ENCODE measurements at regions not wholly inside any gene's neighbourhood (a gene's known extent, or its start where the extent isn't known, plus 50 kb on each side); places are given as distances from the start of the nearest gene placed in this dataset.

- Histone ChIP-seq H3K4me2 (ENCODE audit: insufficient read depth, low read length) (no peak overlapping the region), H3K79me2 (ENCODE audit: insufficient read depth, low read length) (no peaks in the 10 kb centered on the region), H2AFZ (ENCODE audit: low read length) (no peak overlapping the region), H3K27ac (ENCODE audit: low read depth, low read length) (no peak overlapping the region), H3K36me3 (ENCODE audit: insufficient read depth, low read length) (no peaks in the 10 kb centered on the region), H3K9me3 (ENCODE audit: low read depth, low read length) (no peaks in the 10 kb centered on the region), H3K4me1 (ENCODE audit: insufficient read depth, low read length) (no peaks in the 10 kb centered on the region), H3K27me3 (ENCODE audit: insufficient read depth, low read length) (no peaks in the 10 kb centered on the region), H3K4me3 (ENCODE audit: insufficient read depth, low read length) (no peak overlapping the region), H4K20me1 (ENCODE audit: insufficient read depth, low read length) (no peaks in the 10 kb centered on the region)
- TF ChIP-seq CTCF (IDR thresholded peaks at IDR 0.05; ENCODE audit: extremely low read depth, low read depth, low read length): no peak
- no peak for DNase-seq (ENCODE audit: insufficient read length, low spot score, missing footprints)
These were observed 196.2 kb upstream of the SLC24A2 start for GRCh38 chr9:19985081-19985480.

GRCh38 chr9:19976226-19976625 lies 187.4 kb upstream of the SLC24A2 start:
- no peaks in the 10 kb centered on the region for H3K79me2 ChIP-seq (ENCODE audit: insufficient read depth, low read length)
- no peaks in the 10 kb centered on the region for H3K9me3 ChIP-seq (ENCODE audit: low read depth, low read length)

GRCh38 chr9:19975499-19975898 lies 186.7 kb upstream of the SLC24A2 start:
- DNase-seq (ENCODE audit: insufficient read length, low spot score, missing footprints): no peak
- no peak overlapping the region for H3K4me2 ChIP-seq (ENCODE audit: insufficient read depth, low read length)
- TF ChIP-seq CTCF (IDR thresholded peaks at IDR 0.05; ENCODE audit: extremely low read depth, low read depth, low read length): no peak
- no peaks in the 10 kb centered on the region for H3K79me2 ChIP-seq (ENCODE audit: insufficient read depth, low read length)
- no peaks in the 10 kb centered on the region for H3K27me3 ChIP-seq (ENCODE audit: insufficient read depth, low read length)
- H4K20me1 ChIP-seq (ENCODE audit: insufficient read depth, low read length): no peaks in the 10 kb centered on the region
- H3K9me3 ChIP-seq (ENCODE audit: low read depth, low read length): no peaks in the 10 kb centered on the region
- no peak overlapping the region for H3K27ac ChIP-seq (ENCODE audit: low read depth, low read length)
- H2AFZ ChIP-seq (ENCODE audit: low read length): no peak overlapping the region
- no peak overlapping the region for H3K4me3 ChIP-seq (ENCODE audit: insufficient read depth, low read length)
- H3K36me3 ChIP-seq (ENCODE audit: insufficient read depth, low read length): no peaks in the 10 kb centered on the region
- H3K4me1 ChIP-seq (ENCODE audit: insufficient read depth, low read length): peaks cover 3% of the 10 kb centered on the region

More at GRCh38 chr9:19976226-19976625, 187.4 kb upstream of the SLC24A2 start:
- Histone ChIP-seq H3K4me1 (ENCODE audit: insufficient read depth, low read length) (peaks cover 3% of the 10 kb centered on the region), H3K27ac (ENCODE audit: low read depth, low read length) (no peak overlapping the region), H3K4me2 (ENCODE audit: insufficient read depth, low read length) (no peak overlapping the region), H3K4me3 (ENCODE audit: insufficient read depth, low read length) (no peak overlapping the region), H3K27me3 (ENCODE audit: insufficient read depth, low read length) (no peaks in the 10 kb centered on the region), H3K36me3 (ENCODE audit: insufficient read depth, low read length) (no peaks in the 10 kb centered on the region), H4K20me1 (ENCODE audit: insufficient read depth, low read length) (no peaks in the 10 kb centered on the region), H2AFZ (ENCODE audit: low read length) (no peak overlapping the region)
- no peak for DNase-seq (ENCODE audit: insufficient read length, low spot score, missing footprints)
- TF ChIP-seq CTCF (IDR thresholded peaks at IDR 0.05; ENCODE audit: extremely low read depth, low read depth, low read length): no peak

- Histone ChIP-seq H3K4me2 (ENCODE audit: insufficient read depth, low read length) (peak overlapping the region; percentile 7), H3K9me3 (ENCODE audit: low read depth, low read length) (no peaks in the 10 kb centered on the region), H3K36me3 (ENCODE audit: insufficient read depth, low read length) (no peaks in the 10 kb centered on the region), H4K20me1 (ENCODE audit: insufficient read depth, low read length) (no peaks in the 10 kb centered on the region), H3K27me3 (ENCODE audit: insufficient read depth, low read length) (no peaks in the 10 kb centered on the region), H3K27ac (ENCODE audit: low read depth, low read length) (no peak overlapping the region), H2AFZ (ENCODE audit: low read length) (no peak overlapping the region), H3K4me1 (ENCODE audit: insufficient read depth, low read length) (peaks cover 8% of the 10 kb centered on the region), H3K4me3 (ENCODE audit: insufficient read depth, low read length) (no peak overlapping the region), H3K79me2 (ENCODE audit: insufficient read depth, low read length) (no peaks in the 10 kb centered on the region)
- no peak for TF ChIP-seq CTCF (IDR thresholded peaks at IDR 0.05; ENCODE audit: extremely low read depth, low read depth, low read length)
- DNase-seq (ENCODE audit: insufficient read length, low spot score, missing footprints): no peak
These were observed 180.9 kb upstream of the SLC24A2 start for GRCh38 chr9:19969721-19970120.
